Transverse colon (tissue), 4 donors: ENCODE measurements at regions not wholly inside any gene's neighbourhood (a gene's known extent, or its start where the extent isn't known, plus 50 kb on each side); places are given as distances from the start of the nearest gene placed in this dataset.
"Not testable (repeated sequence)": the region's sequence is repeated elsewhere in the genome, so short reads cannot be mapped to it uniquely, and the experiment has no call there.

ENCODE experiments used
- DNase-seq: peaks from one replicate; pipeline ENCODE4 v3.0.0-alpha.2; 2019
- H3K27ac ChIP-seq, 4 donors: fragments of 200-600 bp; sonication (generic); 2 replicates each; pipeline ENCODE4 v1.5.1; 2016 to 2018; ENCODE audit warnings: inconsistent platforms in 4 of 4
- H3K27me3 ChIP-seq: fragments of 200-600 bp; sonication (generic); 2 replicates; pipeline ENCODE4 v1.5.1; 2017; ENCODE audit warnings: inconsistent platforms
- H3K36me3 ChIP-seq, 4 donors: fragments of 200-600 bp; sonication (generic); 2 replicates each; pipeline ENCODE4 v1.5.1; 2017 to 2019; ENCODE audit warnings: inconsistent platforms in 4 of 4
- H3K4me1 ChIP-seq, 4 donors: fragments of 200-600 bp; sonication (generic); 2 replicates each; pipeline ENCODE4 v1.5.1; 2017 to 2020; ENCODE audit warnings: inconsistent platforms in 4 of 4
- H3K4me3 ChIP-seq, 4 donors: fragments of 200-600 bp; sonication (generic); 1 replicate in 1 of 4; 2 replicates in 3 of 4; pipeline versions ENCODE4 v1.5.1 to v1.6.1; 2017 to 2019; ENCODE audit warnings: inconsistent platforms in 4 of 4
- H3K9me3 ChIP-seq, 2 donors: fragments of 200-600 bp; sonication (generic); 2 replicates each; pipeline ENCODE4 v1.5.1; 2017 to 2019; ENCODE audit warnings: inconsistent platforms in 2 of 2
- EP300 ChIP-seq: sonication (generic); formaldehyde crosslinking; IDR thresholded peaks from one replicate; pipeline ENCODE4 v1.6.1; 2017; ENCODE audit warnings: antibody characterized with exemption, low read depth
- POLR2A ChIP-seq: fragments of 450-650 bp; IDR thresholded peaks from one replicate; pipeline ENCODE4 v1.6.1; 2016; ENCODE audit warnings: antibody characterized with exemption, mild to moderate bottlenecking, moderate library complexity
- POLR2AphosphoS5 ChIP-seq, 3 donors: sonication (generic); formaldehyde crosslinking; IDR thresholded peaks; one replicate each; pipeline ENCODE4 v1.6.1; 2016; ENCODE audit warnings: antibody characterized with exemption in 3 of 3
- WGBS, 2 donors: methylation state at CpG; one replicate each; pipeline ENCODE4 v1.1.5; 2018; ENCODE audit warnings: low coverage in 1 of 2; 5-methylcytosine and 5-hydroxymethylcytosine counted together
- in situ Hi-C, 4 donors: fragments of 200-750 bp; cut with MboI; loops; one replicate each; pipeline versions ENCODE4 v1.15.0 to v1.15.1; 2017; ENCODE audit warnings: low sequenced_read_pairs in 3 of 4, low pct_ligation_motif_present in 1 of 4, low pct_unique_long_range_greater_than_20kb in 1 of 4
- intact Hi-C: fragments of 100-400 bp; cut with DNase I; formaldehyde crosslinking; loops from one replicate; pipeline ENCODE4 v1.15.1; 2023; ENCODE audit warnings: low total_unique reads
- TF ChIP-seq, protein P1 (sequence below), 5 experiments: fragments of 200-600 bp in 3 of 5; fragments of 450-650 bp in 2 of 5; sonication (generic) in 3 of 5; IDR thresholded peaks; 1 replicate in 2 of 5; 2 replicates in 3 of 5; pipeline ENCODE4 v1.5.1; 2016 to 2017; ENCODE audit warnings: antibody characterized with exemption in 5 of 5, inconsistent platforms in 3 of 5, mild to moderate bottlenecking in 2 of 5, moderate library complexity in 1 of 5

DNA sequence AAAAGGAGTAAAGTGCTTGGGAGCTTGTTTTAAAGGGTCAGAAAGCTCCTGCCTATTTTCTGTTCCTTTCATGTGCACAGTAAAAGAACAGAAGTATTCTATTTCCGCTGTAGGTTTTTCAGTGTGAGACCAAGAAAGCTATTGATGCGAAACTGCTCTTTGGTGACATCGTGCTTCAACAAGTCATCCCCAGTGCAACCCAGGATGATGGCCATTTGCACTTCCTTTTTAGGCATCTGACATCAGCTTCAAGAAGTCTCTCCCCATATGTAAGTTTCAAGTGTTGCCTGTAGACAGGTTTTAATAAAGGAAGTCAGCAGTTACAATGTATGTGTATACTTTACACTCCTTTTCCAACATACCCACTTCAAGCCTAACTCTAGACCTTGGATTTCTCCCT, 131.6 kb downstream of the RFX6 start:
- H3K9me3 ChIP-seq: no peaks in the 10 kb centered on the region
- H3K4me3 ChIP-seq: no peak overlapping the region
- DNase-seq: no peak
- H3K27ac ChIP-seq: no peak overlapping the region
- no peaks in the 10 kb centered on the region for H3K27me3 ChIP-seq
- no peak for TF ChIP-seq EP300
- no peak for TF ChIP-seq POLR2A
- no peak for TF ChIP-seq POLR2AphosphoS5 (IDR thresholded peaks at IDR 0.05)
- TF ChIP-seq, protein P1, sequence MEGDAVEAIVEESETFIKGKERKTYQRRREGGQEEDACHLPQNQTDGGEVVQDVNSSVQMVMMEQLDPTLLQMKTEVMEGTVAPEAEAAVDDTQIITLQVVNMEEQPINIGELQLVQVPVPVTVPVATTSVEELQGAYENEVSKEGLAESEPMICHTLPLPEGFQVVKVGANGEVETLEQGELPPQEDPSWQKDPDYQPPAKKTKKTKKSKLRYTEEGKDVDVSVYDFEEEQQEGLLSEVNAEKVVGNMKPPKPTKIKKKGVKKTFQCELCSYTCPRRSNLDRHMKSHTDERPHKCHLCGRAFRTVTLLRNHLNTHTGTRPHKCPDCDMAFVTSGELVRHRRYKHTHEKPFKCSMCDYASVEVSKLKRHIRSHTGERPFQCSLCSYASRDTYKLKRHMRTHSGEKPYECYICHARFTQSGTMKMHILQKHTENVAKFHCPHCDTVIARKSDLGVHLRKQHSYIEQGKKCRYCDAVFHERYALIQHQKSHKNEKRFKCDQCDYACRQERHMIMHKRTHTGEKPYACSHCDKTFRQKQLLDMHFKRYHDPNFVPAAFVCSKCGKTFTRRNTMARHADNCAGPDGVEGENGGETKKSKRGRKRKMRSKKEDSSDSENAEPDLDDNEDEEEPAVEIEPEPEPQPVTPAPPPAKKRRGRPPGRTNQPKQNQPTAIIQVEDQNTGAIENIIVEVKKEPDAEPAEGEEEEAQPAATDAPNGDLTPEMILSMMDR (IDR thresholded peaks at IDR 0.05): no peak
- no peaks in the 10 kb centered on the region for H3K4me1 ChIP-seq
- intact Hi-C loops (no loop called here), in situ Hi-C loops (no loop called here)
- no peaks in the 10 kb centered on the region for H3K36me3 ChIP-seq
- 87 to 100% methylated on average over 2 to 3 of the region's 3 CpGs for WGBS, 2 donors

GRCh38 chr6:117014641-117015473, 137.8 kb downstream of the RFX6 start:
- H3K4me3 ChIP-seq, DNase-seq, in situ Hi-C loops, H3K9me3 ChIP-seq, H3K27me3 ChIP-seq, H3K27ac ChIP-seq, H3K36me3 ChIP-seq, intact Hi-C loops, H3K4me1 ChIP-seq: not testable (repeated sequence)
- 95% methylated on average over 42 of the region's 43 CpGs; no CpG with 5 or more reads in 1 of the 2 donors for WGBS, 2 donors

DNA sequence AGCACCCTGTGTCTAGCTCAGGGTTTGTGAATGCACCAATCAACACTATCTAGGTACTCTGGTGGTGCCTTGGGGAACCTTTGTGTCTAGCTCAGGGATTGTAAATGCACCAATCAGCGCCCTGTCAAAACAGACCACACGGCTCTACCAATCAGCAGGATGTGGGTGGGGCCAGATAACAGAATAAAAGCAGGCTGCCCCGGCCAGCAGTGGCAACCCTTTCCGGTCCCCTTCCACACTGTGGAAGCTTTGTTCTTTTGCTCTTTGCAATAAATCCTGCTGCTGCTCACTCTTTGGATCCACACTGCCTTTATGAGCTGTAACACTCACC, 138.4 kb downstream of the RFX6 start:
- H3K9me3 ChIP-seq, H3K4me3 ChIP-seq, intact Hi-C loops, H3K27ac ChIP-seq, in situ Hi-C loops, H3K36me3 ChIP-seq, H3K27me3 ChIP-seq, H3K4me1 ChIP-seq, DNase-seq: not testable (repeated sequence)
- 83% methylated on average over 4 of the region's 4 CpGs; no CpG with 5 or more reads in 1 of the 2 donors for WGBS, 2 donors

GRCh38 chr6:117018771-117019170, 141.7 kb downstream of the RFX6 start:
- TF ChIP-seq POLR2A (no peak), EP300 (no peak), POLR2AphosphoS5 (IDR thresholded peaks at IDR 0.05) (no peak)
- TF ChIP-seq, protein P1 (IDR thresholded peaks at IDR 0.05): no peak
- Histone ChIP-seq H3K27me3 (no peaks in the 10 kb centered on the region), H3K9me3 (no peaks in the 10 kb centered on the region), H3K4me1 (no peaks in the 10 kb centered on the region), H3K36me3 (no peaks in the 10 kb centered on the region), H3K27ac (no peak overlapping the region), H3K4me3 (no peak overlapping the region)
- in situ Hi-C loops (no loop called here), intact Hi-C loops (loop anchor here (1.0 kb wide), 1 partner anchor 27 kb away; no protein-coding TSS in a partner anchor)
- DNase-seq: no peak
- 79 to 100% methylated on average over 1 of the region's 1 CpG for WGBS, 2 donors

DNA sequence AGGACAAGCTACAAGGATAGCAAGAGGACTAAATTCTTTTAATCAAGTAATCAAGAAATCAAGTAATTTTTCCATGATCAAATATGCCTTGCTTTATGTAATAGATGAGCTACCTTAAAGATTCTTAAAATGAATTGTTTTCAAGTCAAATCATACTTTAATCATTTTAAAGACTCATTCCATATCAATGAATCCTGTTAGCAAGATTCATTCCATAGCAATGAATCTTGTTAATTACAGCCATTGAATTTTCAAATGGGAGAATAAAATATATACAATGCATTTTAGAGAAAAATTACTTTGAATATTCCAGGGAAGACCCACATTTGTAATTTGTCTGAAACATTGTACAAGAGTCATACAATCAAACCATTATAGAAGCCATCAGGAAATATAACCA, 145.7 kb downstream of the RFX6 start:
- Histone ChIP-seq H3K27me3 (no peaks in the 10 kb centered on the region), H3K9me3 (no peaks in the 10 kb centered on the region), H3K36me3 (no peaks in the 10 kb centered on the region), H3K4me1 (no peaks in the 10 kb centered on the region), H3K4me3 (no peak overlapping the region), H3K27ac (no peak overlapping the region)
- in situ Hi-C loops: no loop called here
- intact Hi-C loops: no loop called here
- TF ChIP-seq EP300 (no peak), POLR2A (no peak), POLR2AphosphoS5 (IDR thresholded peaks at IDR 0.05) (no peak)
- TF ChIP-seq, protein P1 (IDR thresholded peaks at IDR 0.05): no peak
- no peak for DNase-seq
